H9 (cell line): ENCODE measurements at regions not wholly inside any gene's neighbourhood (a gene's known extent, or its start where the extent isn't known, plus 50 kb on each side); places are given as distances from the start of the nearest gene placed in this dataset.

Experiments
- DNase-seq: peaks from one replicate; pipeline ENCODE4 v3.0.0-alpha.2; 2017
- H2AFZ ChIP-seq: one replicate; pipeline ENCODE4 v1.6.1; 2013; ENCODE audit warnings: mild to moderate bottlenecking, low read length, control low read depth, moderate library complexity
- H2AK5ac ChIP-seq: 2 replicates; pipeline ENCODE4 v1.6.1; 2013; ENCODE audit warnings: low read length, control low read depth, mixed read lengths; ENCODE audit not compliant: insufficient read length
- H2BK120ac ChIP-seq: one replicate; pipeline ENCODE4 v1.6.1; 2013; ENCODE audit warnings: low read depth, mild to moderate bottlenecking, low read length, control low read depth, inconsistent platforms; ENCODE audit not compliant: poor library complexity, severe bottlenecking
- H2BK12ac ChIP-seq: 2 replicates; pipeline ENCODE4 v1.6.1; 2013; ENCODE audit warnings: low read length, control low read depth, mixed read lengths, low read depth; ENCODE audit not compliant: insufficient read length
- H2BK15ac ChIP-seq: 2 replicates; pipeline ENCODE4 v1.6.1; 2013; ENCODE audit warnings: low read depth, low read length, control low read depth
- H2BK20ac ChIP-seq: one replicate; pipeline ENCODE4 v1.6.1; 2013; ENCODE audit warnings: low read depth, mild to moderate bottlenecking, low read length, control low read depth, inconsistent platforms; ENCODE audit not compliant: poor library complexity, severe bottlenecking
- H2BK5ac ChIP-seq: 2 replicates; pipeline ENCODE4 v1.6.1; 2013; ENCODE audit warnings: low read length, control low read depth, mixed read lengths; ENCODE audit not compliant: insufficient read length
- H3K14ac ChIP-seq: 2 replicates; pipeline ENCODE4 v1.6.1; 2013; ENCODE audit warnings: low read length, control low read depth; ENCODE audit not compliant: insufficient read depth
- H3K18ac ChIP-seq: 2 replicates; pipeline ENCODE4 v1.6.1; 2013; ENCODE audit warnings: low read depth, mild to moderate bottlenecking, mixed read lengths, low read length, control low read depth; ENCODE audit not compliant: insufficient read length
- H3K23ac ChIP-seq: 2 replicates; pipeline ENCODE4 v1.6.1; 2013; ENCODE audit warnings: low read length, control low read depth, mixed read lengths, low read depth; ENCODE audit not compliant: insufficient read length
- H3K23me2 ChIP-seq: 2 replicates; pipeline ENCODE4 v1.6.1; 2013; ENCODE audit warnings: low read depth, mild to moderate bottlenecking, mixed read lengths, low read length, control low read depth; ENCODE audit not compliant: insufficient read length, poor library complexity, severe bottlenecking
- H3K27ac ChIP-seq: 2 replicates; pipeline ENCODE4 v1.5.1; 2013; ENCODE audit warnings: low read length, control low read depth, mixed read lengths, low read depth; ENCODE audit not compliant: insufficient read length
- H3K27me3 ChIP-seq: 2 replicates; pipeline ENCODE4 v1.6.1; 2013; ENCODE audit warnings: low read length, control low read depth, inconsistent platforms; ENCODE audit not compliant: insufficient read depth
- H3K4ac ChIP-seq: 2 replicates; pipeline ENCODE4 v1.6.1; 2013; ENCODE audit warnings: low read depth, mild to moderate bottlenecking, control low read depth, inconsistent platforms, low read length, moderate library complexity
- H3K4me1 ChIP-seq: 2 replicates; pipeline ENCODE4 v1.6.1; 2013; ENCODE audit warnings: low read length, control low read depth, inconsistent platforms; ENCODE audit not compliant: insufficient read depth
- H3K4me2 ChIP-seq: 2 replicates; pipeline ENCODE4 v1.6.1; 2013; ENCODE audit warnings: low read length, control low read depth, mixed read lengths; ENCODE audit not compliant: insufficient read length, insufficient read depth
- H3K56ac ChIP-seq: 2 replicates; pipeline ENCODE4 v1.6.1; 2013; ENCODE audit warnings: low read depth, mild to moderate bottlenecking, mixed read lengths, low read length, control low read depth; ENCODE audit not compliant: insufficient read length
- H3K79me1 ChIP-seq: 2 replicates; pipeline ENCODE4 v1.6.1; 2013; ENCODE audit warnings: low read depth, mild to moderate bottlenecking, moderate library complexity, low read length, control low read depth, inconsistent platforms; ENCODE audit not compliant: insufficient read depth, poor library complexity, severe bottlenecking
- H3K79me2 ChIP-seq: 2 replicates; pipeline ENCODE4 v1.6.1; 2013; ENCODE audit warnings: low read length, control low read depth, inconsistent platforms; ENCODE audit not compliant: insufficient read depth
- H3K9ac ChIP-seq: 2 replicates; pipeline ENCODE4 v1.6.1; 2013; ENCODE audit warnings: low read length, control low read depth, mixed read lengths; ENCODE audit not compliant: insufficient read length; ENCODE audit errors: extremely low read depth
- H3K9me3 ChIP-seq: one replicate; pipeline ENCODE4 v1.6.1; 2013; ENCODE audit warnings: low read depth, low read length, inconsistent platforms; ENCODE audit not compliant: control insufficient read depth
- H3T11ph ChIP-seq: one replicate; pipeline ENCODE4 v1.6.1; 2013; ENCODE audit warnings: mild to moderate bottlenecking, low read length, control low read depth, inconsistent platforms
- H4K20me1 ChIP-seq: one replicate; pipeline ENCODE4 v1.6.1; 2013; ENCODE audit not compliant: control insufficient read depth, insufficient read length, insufficient read depth
- H4K5ac ChIP-seq: 2 replicates; pipeline ENCODE4 v1.6.1; 2013; ENCODE audit warnings: low read depth, mild to moderate bottlenecking, mixed read lengths, low read length, control low read depth; ENCODE audit not compliant: insufficient read length
- H4K8ac ChIP-seq: replicated peaks from 2 replicates; pipeline ENCODE4 v1.6.1; 2013; ENCODE audit warnings: low read length, control low read depth, mixed read lengths, low read depth; ENCODE audit not compliant: insufficient read length
- H4K91ac ChIP-seq: 2 replicates; pipeline ENCODE4 v1.6.1; 2013; ENCODE audit warnings: low read depth, mild to moderate bottlenecking, moderate library complexity, mixed read lengths, low read length, control low read depth; ENCODE audit not compliant: insufficient read length
- H3K27ac Mint-ChIP-seq, 3 experiments: 2 replicates in 2 of 3; 3 replicates in 1 of 3; pipeline ENCODE4 v1.8.0; 2020 to 2021; ENCODE audit warnings: mixed read lengths in 3 of 3, mild to moderate bottlenecking in 1 of 3, moderate library complexity in 1 of 3
- H3K27me3 Mint-ChIP-seq: 2 replicates; pipeline ENCODE4 v1.8.0; 2021; ENCODE audit warnings: low read depth, mild to moderate bottlenecking, moderate library complexity, mixed read lengths
- H3K36me3 Mint-ChIP-seq, 3 experiments: 2 replicates in 2 of 3; 3 replicates in 1 of 3; pipeline ENCODE4 v1.8.0; 2020 to 2021; ENCODE audit warnings: low read depth in 3 of 3, mixed read lengths in 3 of 3; ENCODE audit not compliant: insufficient read depth in 1 of 3
- H3K4me1 Mint-ChIP-seq, 2 experiments: 2 replicates each; pipeline ENCODE4 v1.8.0; 2020; ENCODE audit warnings: mixed read lengths in 2 of 2
- H3K4me3 Mint-ChIP-seq, 2 experiments: 2 replicates in 1 of 2; 3 replicates in 1 of 2; pipeline ENCODE4 v1.8.0; 2020 to 2021; ENCODE audit warnings: mild to moderate bottlenecking in 2 of 2, mixed read lengths in 2 of 2, moderate library complexity in 1 of 2
- H3K9me3 Mint-ChIP-seq, 2 experiments: 2 replicates in 1 of 2; 3 replicates in 1 of 2; pipeline ENCODE4 v1.8.0; 2020; ENCODE audit warnings: mild to moderate bottlenecking in 2 of 2, mixed read lengths in 2 of 2, moderate library complexity in 1 of 2
- WGBS: extraction: QIAGEN DNeasy Blood & Tissue Kit; methylation state at CpG from one replicate; pipeline ENCODE4 v1.1.7; 2013; ENCODE audit warnings: missing lambda C conversion rate, low lambda C conversion rate, mixed read lengths; ENCODE audit not compliant: insufficient read length; ENCODE audit errors: extremely low coverage; 5-methylcytosine and 5-hydroxymethylcytosine counted together
- TF ChIP-seq, protein P1 (sequence below): fragments of 200-600 bp; sonication (generic); conservative IDR thresholded peaks from 3 replicates; pipeline ENCODE4 v1.8.0; 2021; ENCODE audit warnings: antibody characterized with exemption, mild to moderate bottlenecking

DNA sequence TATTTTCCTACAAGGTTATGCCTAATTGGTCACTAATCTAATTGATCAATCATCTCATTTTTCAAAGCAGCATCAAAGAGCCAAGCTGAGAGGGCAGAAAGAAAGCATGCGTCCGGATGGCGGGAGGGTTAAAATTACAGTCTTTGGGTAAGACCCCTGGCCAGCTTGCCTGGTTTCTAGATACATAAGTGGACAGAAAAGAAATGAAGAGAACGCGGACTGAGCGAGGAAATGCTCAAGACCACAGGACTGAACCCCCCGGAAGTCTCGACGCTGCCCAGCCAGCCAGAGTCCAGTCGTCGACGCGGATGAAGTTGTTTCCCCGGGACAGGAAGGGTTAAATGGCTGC, 297.2 kb downstream of the OMA1 start:
- H4K5ac ChIP-seq: no peak overlapping the region
- Mint-ChIP-seq H3K27me3 (peaks cover 51% of the 10 kb centered on the region), H3K36me3 (no peaks in the 10 kb centered on the region; a peak in 1 of 7 replicates), H3K4me3 (peak overlapping the region; percentile 83 to 91), H3K9me3 (no peaks in the 10 kb centered on the region; a peak in 1 of 5 replicates), H3K27ac (no peak overlapping the region), H3K4me1 (peaks cover 29 to 35% of the 10 kb centered on the region in 2 experiments)
- no peak overlapping the region for H4K8ac ChIP-seq
- H2AK5ac ChIP-seq: no peak overlapping the region
- no peaks in the 10 kb centered on the region for H3K79me2 ChIP-seq
- no peak overlapping the region for H2BK20ac ChIP-seq
- no peaks in the 10 kb centered on the region for H3K9me3 ChIP-seq
- DNase-seq: no peak
- H3T11ph ChIP-seq: no peak overlapping the region
- H3K27me3 ChIP-seq: peaks cover 16% of the 10 kb centered on the region
- H2AFZ ChIP-seq: no peak overlapping the region
- H3K18ac ChIP-seq: no peak overlapping the region
- H3K23me2 ChIP-seq: peaks cover 16% of the 10 kb centered on the region
- H2BK15ac ChIP-seq: no peak overlapping the region
- no peak overlapping the region for H3K23ac ChIP-seq
- H3K4me1 ChIP-seq: no peaks in the 10 kb centered on the region; the same call in none of the 2 replicates
- H3K4me2 ChIP-seq: peak overlapping the region; percentile 95
- no peaks in the 10 kb centered on the region for H4K20me1 ChIP-seq
- H2BK5ac ChIP-seq: no peak overlapping the region
- H4K91ac ChIP-seq: no peak overlapping the region
- no peak overlapping the region for H3K4ac ChIP-seq
- WGBS: no CpG with 5 or more reads among the region's 14 CpGs
- H3K27ac ChIP-seq: no peak overlapping the region
- TF ChIP-seq, protein P1, sequence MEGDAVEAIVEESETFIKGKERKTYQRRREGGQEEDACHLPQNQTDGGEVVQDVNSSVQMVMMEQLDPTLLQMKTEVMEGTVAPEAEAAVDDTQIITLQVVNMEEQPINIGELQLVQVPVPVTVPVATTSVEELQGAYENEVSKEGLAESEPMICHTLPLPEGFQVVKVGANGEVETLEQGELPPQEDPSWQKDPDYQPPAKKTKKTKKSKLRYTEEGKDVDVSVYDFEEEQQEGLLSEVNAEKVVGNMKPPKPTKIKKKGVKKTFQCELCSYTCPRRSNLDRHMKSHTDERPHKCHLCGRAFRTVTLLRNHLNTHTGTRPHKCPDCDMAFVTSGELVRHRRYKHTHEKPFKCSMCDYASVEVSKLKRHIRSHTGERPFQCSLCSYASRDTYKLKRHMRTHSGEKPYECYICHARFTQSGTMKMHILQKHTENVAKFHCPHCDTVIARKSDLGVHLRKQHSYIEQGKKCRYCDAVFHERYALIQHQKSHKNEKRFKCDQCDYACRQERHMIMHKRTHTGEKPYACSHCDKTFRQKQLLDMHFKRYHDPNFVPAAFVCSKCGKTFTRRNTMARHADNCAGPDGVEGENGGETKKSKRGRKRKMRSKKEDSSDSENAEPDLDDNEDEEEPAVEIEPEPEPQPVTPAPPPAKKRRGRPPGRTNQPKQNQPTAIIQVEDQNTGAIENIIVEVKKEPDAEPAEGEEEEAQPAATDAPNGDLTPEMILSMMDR: no peak
- no peaks in the 10 kb centered on the region for H3K79me1 ChIP-seq
- no peak overlapping the region for H2BK120ac ChIP-seq
- H3K9ac ChIP-seq: no peak overlapping the region
- H3K56ac ChIP-seq: no peak overlapping the region
- H2BK12ac ChIP-seq: no peak overlapping the region
- no peak overlapping the region for H3K14ac ChIP-seq
